DMS114 treated with DMSO at 0.1 percent for 48 hours (cell line): ENCODE measurements at regions not wholly inside any gene's neighbourhood (a gene's known extent, or its start where the extent isn't known, plus 50 kb on each side); places are given as distances from the start of the nearest gene placed in this dataset.
"Not testable (repeated sequence)": the region's sequence is repeated elsewhere in the genome, so short reads cannot be mapped to it uniquely, and the experiment has no call there.

ENCODE experiments used
- DNase-seq: peaks from one replicate; lab custom pipeline; 2025; ENCODE audit not compliant: unreplicated experiment; lab: John Stamatoyannopoulos, UW

- DNase-seq, result no peak
Measured at GRCh38 chr10:37582237-37582636, 275.2 kb downstream of the ZNF248 start.

DNA sequence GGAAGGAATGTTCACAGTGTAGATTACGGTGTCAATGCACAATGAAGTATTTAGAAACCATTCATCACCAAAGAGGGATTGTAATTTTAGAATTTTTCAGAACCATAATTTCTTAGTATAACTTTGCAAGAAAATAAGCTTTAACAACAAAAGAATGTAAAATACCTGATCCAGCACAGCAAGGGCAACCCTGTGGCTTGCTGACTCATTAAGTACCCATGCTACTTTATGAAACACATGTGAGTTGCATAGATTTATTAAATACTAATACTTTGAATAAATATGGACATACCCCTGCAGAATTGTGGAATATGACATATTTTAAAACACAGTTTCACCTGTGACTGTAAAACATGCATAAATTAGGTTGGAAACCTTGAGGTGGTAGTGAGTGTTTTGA, 281.3 kb downstream of the ZNF248 start:
- DNase-seq, result no peak

DNA sequence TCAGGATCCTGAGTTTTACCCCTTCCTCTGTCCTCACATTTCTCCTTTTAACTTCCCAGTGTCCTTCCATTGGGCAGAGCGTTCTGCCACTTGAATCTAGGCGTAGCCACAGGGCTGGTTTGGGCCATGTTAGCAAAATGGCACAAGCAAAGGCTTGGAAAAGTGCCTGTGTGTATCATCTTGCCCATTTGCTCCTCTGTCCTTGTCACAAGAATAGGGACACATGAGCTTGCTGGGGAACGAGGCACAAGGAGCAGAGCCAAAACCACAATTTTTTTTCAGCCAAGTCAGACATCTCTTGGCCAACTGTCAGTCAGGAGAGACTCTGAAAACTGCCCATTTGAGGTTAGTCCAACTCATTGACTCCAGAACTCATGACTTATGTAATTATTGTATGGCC, 285.2 kb downstream of the ZNF248 start:
- no peak for DNase-seq

DNA sequence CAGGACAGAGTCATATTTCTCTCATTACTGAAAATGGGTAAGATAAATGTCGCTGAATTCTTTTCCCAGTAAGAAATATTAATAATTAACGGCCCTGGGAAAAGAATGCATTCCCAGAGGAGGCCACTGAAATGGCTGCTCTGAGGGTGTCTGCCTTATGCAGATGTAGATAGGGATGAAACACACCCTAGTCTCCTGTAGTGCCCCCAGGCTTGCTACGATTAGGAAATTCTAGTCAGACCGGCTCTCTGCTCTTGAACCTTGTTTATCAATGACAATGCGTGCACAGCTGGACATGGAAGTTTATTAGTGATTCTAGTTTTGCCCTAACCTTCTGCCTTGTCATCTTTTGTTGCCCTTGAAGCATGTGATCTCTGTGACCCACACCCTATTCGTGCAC, 291.1 kb downstream of the ZNF248 start:
- DNase-seq, result no peak

DNA sequence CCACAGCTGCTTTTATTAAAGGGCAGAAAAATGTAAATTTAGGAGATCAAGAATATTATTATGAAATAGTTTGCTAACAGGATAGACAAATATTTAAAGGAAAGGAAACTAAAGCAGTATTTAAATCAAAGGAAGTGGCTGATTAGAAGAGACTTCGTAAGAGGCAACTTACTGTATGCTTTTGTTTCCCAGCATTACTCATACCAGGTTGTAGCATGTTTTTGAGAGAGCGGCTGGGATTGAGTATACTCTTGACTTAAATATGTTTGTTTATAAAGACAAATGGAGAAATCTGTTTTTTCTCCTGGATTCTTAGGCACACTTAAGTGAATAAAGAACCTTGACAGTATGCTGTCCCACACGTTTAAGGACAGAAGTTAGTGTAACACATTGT, 293.7 kb downstream of the ZNF248 start:
- no peak for DNase-seq

DNA sequence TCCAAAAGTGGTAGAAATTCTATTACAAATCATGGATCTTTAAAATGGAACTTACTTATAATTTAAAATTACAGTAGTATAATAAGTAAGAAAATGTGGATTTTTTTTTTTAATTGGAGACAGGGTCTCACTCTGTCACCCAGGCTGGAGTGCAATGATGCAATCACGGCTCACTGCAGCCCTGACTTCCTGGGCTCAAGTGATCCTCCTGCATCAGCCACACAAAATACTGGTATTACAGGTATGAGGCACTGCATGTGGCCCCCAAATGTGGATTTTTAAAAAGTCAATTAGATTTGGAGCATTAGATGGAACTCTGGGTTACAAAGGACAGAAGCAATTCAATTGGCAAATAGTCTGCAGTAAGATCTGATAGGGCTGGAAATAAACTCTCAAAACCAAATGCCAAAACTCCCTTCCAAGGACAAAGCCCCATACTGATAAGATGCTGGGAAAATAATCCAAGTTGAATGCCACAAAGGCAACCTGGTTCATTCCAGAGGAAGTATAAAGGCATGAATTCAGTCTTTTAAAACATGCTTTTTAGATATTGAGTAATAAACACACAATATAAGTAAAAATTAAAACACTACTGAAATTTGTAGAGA, 294.2 kb downstream of the ZNF248 start:
- no peak for DNase-seq

- DNase-seq, result no peak
Measured at GRCh38 chr10:37552881-37553280, 304.5 kb downstream of the ZNF248 start.

GRCh38 chr10:37549054-37549453, 308.4 kb downstream of the ZNF248 start:
- no peak for DNase-seq

- no peak for DNase-seq
Measured at GRCh38 chr10:37535459-37536246, 321.8 kb downstream of the ZNF248 start.

DNA sequence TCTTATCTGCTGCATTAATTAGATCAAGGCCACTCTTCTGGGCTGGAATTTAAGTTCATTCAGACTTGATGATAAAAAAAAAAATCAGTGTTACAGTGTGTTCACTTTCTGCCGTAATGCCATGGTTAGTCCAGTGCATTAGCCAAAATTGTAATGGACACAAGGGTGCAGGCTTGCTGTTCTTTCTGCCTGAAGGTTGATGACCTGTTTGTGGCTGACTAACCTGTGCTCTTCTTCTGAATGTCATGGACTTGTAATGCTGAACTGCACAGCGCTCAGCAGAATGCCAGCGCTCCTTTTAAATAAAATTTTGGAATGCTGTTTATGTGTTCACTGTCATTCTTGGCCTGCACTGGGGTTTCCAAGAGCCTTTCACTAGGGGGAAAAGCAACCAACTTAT, 323.2 kb downstream of the ZNF248 start:
- no peak for DNase-seq

- DNase-seq, result not testable (repeated sequence)
Measured at GRCh38 chr10:37525410-37525809, 332.0 kb downstream of the ZNF248 start.

GRCh38 chr10:37520488-37520887, 336.9 kb downstream of the ZNF248 start:
- DNase-seq, result no peak

DNA sequence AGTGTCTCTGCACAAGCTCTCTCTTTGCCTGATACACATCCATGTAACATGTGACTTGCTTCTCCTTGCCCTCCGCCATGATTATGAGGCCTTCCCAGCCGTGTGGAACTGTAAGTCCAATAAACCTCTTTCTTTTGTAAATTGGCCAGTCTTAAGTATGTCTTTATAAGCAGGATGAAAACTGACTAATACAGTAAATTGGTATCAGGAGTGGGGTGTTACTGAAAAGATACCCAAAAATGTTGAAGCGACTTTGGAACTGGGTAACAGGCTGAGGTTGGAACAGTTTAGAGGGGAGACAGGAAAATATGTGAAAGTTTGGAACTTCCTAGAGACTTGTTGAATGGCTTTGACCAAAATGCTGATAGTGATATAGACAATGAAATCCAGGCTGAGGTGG, 346.9 kb downstream of the ZNF248 start:
- not testable (repeated sequence) for DNase-seq

DNA sequence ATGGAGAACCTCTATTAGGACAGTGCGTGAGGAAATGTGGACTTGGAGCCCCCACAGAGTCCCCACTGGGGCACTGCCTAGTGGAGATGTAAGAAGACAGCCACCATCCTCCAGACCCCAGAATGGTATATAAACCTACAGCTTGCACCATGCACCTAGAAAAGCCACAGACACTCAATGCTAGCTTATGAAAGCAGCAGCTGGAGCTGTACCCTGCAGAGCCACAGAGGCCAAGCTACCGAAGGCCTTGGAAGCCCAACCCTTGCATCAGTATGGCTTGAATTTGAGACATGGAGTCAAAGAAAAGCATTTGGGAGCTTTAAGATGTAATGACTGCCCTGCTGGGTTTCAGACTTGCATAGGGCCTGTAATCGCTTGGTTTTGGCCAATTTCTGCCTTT, 361.3 kb downstream of the ZNF248 start:
- no peak for DNase-seq

DNA sequence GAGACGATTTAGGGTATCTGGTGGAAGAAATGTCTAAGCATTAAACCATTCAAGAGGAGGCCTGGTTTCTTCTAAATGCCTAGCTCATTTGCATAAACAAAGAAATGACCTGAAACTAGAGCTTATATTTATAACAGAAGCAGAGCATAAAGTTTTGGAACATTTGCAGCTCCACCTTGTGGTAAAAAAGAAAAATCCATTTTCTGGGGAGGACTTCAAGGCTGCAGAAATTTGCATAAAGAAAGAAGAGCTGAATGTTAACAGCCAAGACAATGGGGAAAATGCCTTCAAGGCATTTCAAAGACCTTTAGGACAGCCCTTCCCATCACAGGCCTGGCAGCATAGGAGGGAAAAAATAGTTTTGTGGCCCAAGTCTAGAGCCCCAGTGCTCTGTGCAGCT, 362.0 kb downstream of the ZNF248 start:
- DNase-seq, result peak; percentile 46

- DNase-seq, result not testable (repeated sequence)
Measured at GRCh38 chr10:37493185-37493796, 364.1 kb downstream of the ZNF248 start.

DNA sequence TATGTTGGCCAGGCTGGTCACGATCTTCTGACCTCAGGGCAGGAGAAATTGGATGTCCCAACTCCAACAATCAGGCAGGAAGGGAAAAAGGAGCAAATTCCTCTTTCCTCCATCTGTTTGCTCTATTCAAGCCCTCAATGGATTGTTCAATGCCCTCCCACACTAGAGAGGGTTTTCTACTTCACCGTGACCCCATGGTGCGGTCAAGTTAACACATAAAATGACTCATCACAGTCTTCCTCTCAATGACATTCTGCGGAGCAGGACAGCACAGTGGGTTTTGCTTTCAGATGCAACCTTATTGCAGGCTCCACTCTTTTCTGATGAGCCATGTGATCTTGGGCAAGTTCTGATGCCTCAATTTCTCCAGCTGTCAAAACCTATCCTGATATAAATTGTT, 364.9 kb downstream of the ANKRD30A start:
- DNase-seq, result no peak

DNA sequence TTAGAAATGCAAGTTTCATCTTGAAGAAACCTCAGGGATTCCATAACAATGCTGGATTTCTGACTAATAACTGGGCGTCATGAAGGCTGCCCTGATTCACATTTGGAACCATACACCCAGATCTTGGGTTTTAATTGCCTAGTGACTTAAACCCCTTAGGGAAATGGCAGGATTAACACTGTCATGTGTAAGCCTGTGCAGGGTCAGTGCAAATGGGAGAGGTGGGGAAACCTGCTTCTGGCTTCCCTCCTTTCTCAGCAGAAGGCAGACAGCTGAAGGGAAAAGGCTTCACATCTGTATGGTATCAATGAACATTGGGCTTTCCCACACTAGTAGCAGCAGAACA, 364.2 kb downstream of the ANKRD30A start:
- no peak for DNase-seq

- DNase-seq, result no peak
Measured at GRCh38 chr10:37488792-37489657, 363.6 kb downstream of the ANKRD30A start.

- DNase-seq, result not testable (repeated sequence)
Measured at GRCh38 chr10:37480596-37480995, 355.2 kb downstream of the ANKRD30A start.

- no peak for DNase-seq
Measured at GRCh38 chr10:37479469-37479868, 354.1 kb downstream of the ANKRD30A start.
